ENCODE measurements at regions not wholly inside any gene's neighbourhood (a gene's known extent, or its start where the extent isn't known, plus 50 kb on each side); places are given as distances from the start of the nearest gene placed in this dataset.

- no peak for DNase-seq (ENCODE audit: unreplicated experiment)
- TF ChIP-seq CTCF (IDR thresholded peaks at IDR 0.05; ENCODE audit: unreplicated experiment), result no peak
- intact Hi-C loops (cut with micrococcal nuclease), result loop anchor here (5.0 to 10.0 kb wide), 5 partner anchors 226 to 1894 kb away; no protein-coding TSS in a partner anchor
- ChIA-PET POLR2A (no interaction called here), CTCF (interaction anchor here (1.0 to 2.7 kb wide), 3 partner anchors 27 to 1607 kb away, joined by 4 to 14 read pairs (median 6); no protein-coding TSS in a partner anchor)
- BruUV-seq (replicated peaks), result no TSS peak
- Mint-ChIP-seq H3K27ac (ENCODE audit: low read depth, unreplicated experiment) (no peak overlapping the region), H3K4me1 (ENCODE audit: insufficient read depth, unreplicated experiment) (peaks cover 10% of the 10 kb centered on the region), H3K27me3 (ENCODE audit: insufficient read depth, unreplicated experiment) (no peaks in the 10 kb centered on the region), H3K4me3 (ENCODE audit: unreplicated experiment) (no peak overlapping the region), H3K9me3 (ENCODE audit: unreplicated experiment) (no peaks in the 10 kb centered on the region), H3K36me3 (ENCODE audit: insufficient read depth, unreplicated experiment) (no peaks in the 10 kb centered on the region)
Observed at GRCh38 chr3:22118542-22118941, 367.5 kb upstream of the ZNF385D start.

GRCh38 chr3:22121068-22121701 lies 370.2 kb upstream of the ZNF385D start:
- POLR2A ChIA-PET, result no interaction called here
- BruUV-seq (replicated peaks), result no TSS peak
- Mint-ChIP-seq H3K27me3 (ENCODE audit: insufficient read depth, unreplicated experiment) (no peaks in the 10 kb centered on the region), H3K36me3 (ENCODE audit: insufficient read depth, unreplicated experiment) (no peaks in the 10 kb centered on the region), H3K27ac (ENCODE audit: low read depth, unreplicated experiment) (no peak overlapping the region), H3K4me3 (ENCODE audit: unreplicated experiment) (no peak overlapping the region), H3K4me1 (ENCODE audit: insufficient read depth, unreplicated experiment) (peaks cover 2% of the 10 kb centered on the region), H3K9me3 (ENCODE audit: unreplicated experiment) (no peaks in the 10 kb centered on the region)
- TF ChIP-seq CTCF (IDR thresholded peaks at IDR 0.05; ENCODE audit: unreplicated experiment), result no peak
- intact Hi-C loops (cut with micrococcal nuclease), result no loop called here
- CTCF ChIA-PET, result no interaction called here
- no peak for DNase-seq (ENCODE audit: unreplicated experiment)

GRCh38 chr3:22122567-22122966 lies 371.6 kb upstream of the ZNF385D start:
- no peaks in the 10 kb centered on the region for H3K4me1 Mint-ChIP-seq (ENCODE audit: insufficient read depth, unreplicated experiment)
- intact Hi-C loops (cut with micrococcal nuclease), result no loop called here

GRCh38 chr3:22129101-22129500 lies 378.1 kb upstream of the ZNF385D start:
- no peaks in the 10 kb centered on the region for H3K36me3 Mint-ChIP-seq (ENCODE audit: insufficient read depth, unreplicated experiment)
- no peaks in the 10 kb centered on the region for H3K9me3 Mint-ChIP-seq (ENCODE audit: unreplicated experiment)
- no peaks in the 10 kb centered on the region for H3K27me3 Mint-ChIP-seq (ENCODE audit: insufficient read depth, unreplicated experiment)
- H3K4me3 Mint-ChIP-seq (ENCODE audit: unreplicated experiment), result no peak overlapping the region
- ChIA-PET CTCF (interaction anchor here (0.6 to 1.7 kb wide), 5 partner anchors 9 to 557 kb away, joined by 3 to 6 read pairs (median 4); no protein-coding TSS in a partner anchor), POLR2A (interaction anchor here (0.8 kb wide), 1 partner anchor 21 kb away, joined by 3 read pairs; no protein-coding TSS in a partner anchor)
- intact Hi-C loops (cut with micrococcal nuclease), result no loop called here
- H3K4me1 Mint-ChIP-seq (ENCODE audit: insufficient read depth, unreplicated experiment), result no peaks in the 10 kb centered on the region
- peak; percentile 40 for DNase-seq (ENCODE audit: unreplicated experiment)
- no TSS peak for BruUV-seq (replicated peaks)
- H3K27ac Mint-ChIP-seq (ENCODE audit: low read depth, unreplicated experiment), result no peak overlapping the region
- TF ChIP-seq CTCF (IDR thresholded peaks at IDR 0.05; ENCODE audit: unreplicated experiment), result no peak

More at GRCh38 chr3:22122567-22122966, 371.6 kb upstream of the ZNF385D start:
- DNase-seq (ENCODE audit: unreplicated experiment), result no peak
- Mint-ChIP-seq H3K9me3 (ENCODE audit: unreplicated experiment) (no peaks in the 10 kb centered on the region), H3K36me3 (ENCODE audit: insufficient read depth, unreplicated experiment) (no peaks in the 10 kb centered on the region), H3K27ac (ENCODE audit: low read depth, unreplicated experiment) (no peak overlapping the region), H3K27me3 (ENCODE audit: insufficient read depth, unreplicated experiment) (no peaks in the 10 kb centered on the region), H3K4me3 (ENCODE audit: unreplicated experiment) (no peak overlapping the region)
- BruUV-seq (replicated peaks), result no TSS peak
- ChIA-PET POLR2A (no interaction called here), CTCF (interaction anchor here (0.6 to 1.6 kb wide), 3 partner anchors 33 to 388 kb away, joined by 4 to 5 read pairs (median 5); no protein-coding TSS in a partner anchor)
- no peak for TF ChIP-seq CTCF (IDR thresholded peaks at IDR 0.05; ENCODE audit: unreplicated experiment)

Measured in MCF 10A (cell line).